Mucosa of stomach (tissue), 1 donor: ENCODE measurements at regions not wholly inside any gene's neighbourhood (a gene's known extent, or its start where the extent isn't known, plus 50 kb on each side); places are given as distances from the start of the nearest gene placed in this dataset.

Experiments
- H3K27me3 ChIP-seq: one replicate; pipeline ENCODE4 v1.7.0; 2013; ENCODE audit warnings: mild to moderate bottlenecking, low read length; ENCODE audit not compliant: control insufficient read depth, insufficient read depth
- H3K36me3 ChIP-seq: one replicate; pipeline ENCODE4 v1.7.0; 2013; ENCODE audit warnings: low read length; ENCODE audit not compliant: control insufficient read depth, insufficient read depth
- H3K4me1 ChIP-seq: one replicate; pipeline ENCODE4 v1.7.0; 2013; ENCODE audit warnings: mild to moderate bottlenecking, low read length; ENCODE audit not compliant: control insufficient read depth, insufficient read depth
- H3K4me3 ChIP-seq: one replicate; pipeline ENCODE4 v1.7.0; 2013; ENCODE audit warnings: low read length
- H3K9ac ChIP-seq: one replicate; pipeline ENCODE4 v1.7.0; 2013; ENCODE audit warnings: mild to moderate bottlenecking, low read length, moderate library complexity
- H3K9me3 ChIP-seq: one replicate; pipeline ENCODE4 v1.7.0; 2013; ENCODE audit warnings: mild to moderate bottlenecking, low read length, moderate library complexity; ENCODE audit not compliant: control insufficient read depth
- donor health status: Pancreatic carcinoma.

DNA sequence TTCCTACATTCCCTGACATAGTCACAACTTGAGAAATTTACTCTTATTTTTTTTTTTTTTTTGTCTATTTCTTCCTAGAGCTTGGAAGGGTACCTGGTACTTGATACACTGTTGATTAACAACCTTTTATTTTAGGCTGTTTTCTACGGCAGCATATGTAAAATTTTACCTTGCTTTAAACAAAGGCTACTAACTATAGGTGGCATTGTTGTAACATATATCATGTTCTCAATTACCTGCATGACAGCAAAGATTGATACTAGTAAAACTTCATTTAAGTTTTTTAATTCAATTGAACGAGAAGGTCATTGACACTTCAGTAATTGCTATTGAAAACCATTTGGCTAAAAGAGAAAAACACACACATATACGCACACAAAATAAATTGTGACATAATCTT lies 238.3 kb upstream of the ESRRG start:
- H3K27me3 ChIP-seq: no peaks in the 10 kb centered on the region
- H3K9ac ChIP-seq: no peak overlapping the region
- no peaks in the 10 kb centered on the region for H3K36me3 ChIP-seq
- H3K4me3 ChIP-seq: no peak overlapping the region
- H3K9me3 ChIP-seq: no peaks in the 10 kb centered on the region
- H3K4me1 ChIP-seq: no peaks in the 10 kb centered on the region

- Histone ChIP-seq H3K36me3 (no peaks in the 10 kb centered on the region), H3K4me1 (no peaks in the 10 kb centered on the region), H3K4me3 (no peak overlapping the region), H3K27me3 (no peaks in the 10 kb centered on the region), H3K9ac (no peak overlapping the region), H3K9me3 (no peaks in the 10 kb centered on the region)
These were observed 237.5 kb upstream of the ESRRG start for GRCh38 chr1:216960716-216961115.

GRCh38 chr1:216958569-216958968 lies 235.3 kb upstream of the ESRRG start:
- H3K9me3 ChIP-seq: no peaks in the 10 kb centered on the region
- H3K36me3 ChIP-seq: no peaks in the 10 kb centered on the region
- no peaks in the 10 kb centered on the region for H3K4me1 ChIP-seq
- no peaks in the 10 kb centered on the region for H3K27me3 ChIP-seq
- H3K9ac ChIP-seq: no peak overlapping the region
- H3K4me3 ChIP-seq: no peak overlapping the region

DNA sequence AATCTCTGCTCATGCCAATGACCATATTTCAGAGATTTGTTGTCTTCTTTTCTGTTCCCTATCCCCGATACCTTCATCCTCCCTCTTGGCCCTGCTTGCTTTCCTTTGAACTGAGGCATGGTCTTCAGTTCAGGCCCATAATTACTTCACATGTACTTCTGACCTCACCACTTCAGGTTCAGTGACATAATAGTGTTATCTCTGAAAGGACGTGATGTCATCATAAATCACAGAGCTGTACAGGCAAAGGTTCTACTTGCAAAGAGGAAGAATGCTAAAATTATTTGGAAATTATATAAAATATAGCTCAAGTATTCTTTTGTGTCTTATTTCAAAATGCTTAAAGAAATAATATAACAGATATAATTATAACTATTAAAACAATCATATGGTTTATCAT lies 230.3 kb upstream of the ESRRG start:
- Histone ChIP-seq H3K36me3 (no peaks in the 10 kb centered on the region), H3K27me3 (no peaks in the 10 kb centered on the region), H3K4me3 (no peak overlapping the region), H3K9ac (no peak overlapping the region), H3K4me1 (no peaks in the 10 kb centered on the region), H3K9me3 (no peaks in the 10 kb centered on the region)

GRCh38 chr1:216952864-216953263 lies 229.6 kb upstream of the ESRRG start:
- H3K36me3 ChIP-seq: no peaks in the 10 kb centered on the region
- H3K9ac ChIP-seq: no peak overlapping the region
- no peak overlapping the region for H3K4me3 ChIP-seq
- no peaks in the 10 kb centered on the region for H3K27me3 ChIP-seq
- no peaks in the 10 kb centered on the region for H3K9me3 ChIP-seq
- no peaks in the 10 kb centered on the region for H3K4me1 ChIP-seq

GRCh38 chr1:216945538-216946080 lies 222.4 kb upstream of the ESRRG start:
- no peaks in the 10 kb centered on the region for H3K4me1 ChIP-seq
- H3K9me3 ChIP-seq: no peaks in the 10 kb centered on the region
- H3K36me3 ChIP-seq: no peaks in the 10 kb centered on the region
- no peaks in the 10 kb centered on the region for H3K27me3 ChIP-seq
- H3K9ac ChIP-seq: no peak overlapping the region
- H3K4me3 ChIP-seq: no peak overlapping the region

- Histone ChIP-seq H3K36me3 (no peaks in the 10 kb centered on the region), H3K4me3 (no peak overlapping the region), H3K9ac (no peak overlapping the region), H3K4me1 (no peaks in the 10 kb centered on the region), H3K9me3 (no peaks in the 10 kb centered on the region), H3K27me3 (no peaks in the 10 kb centered on the region)
These were observed 221.8 kb upstream of the ESRRG start for GRCh38 chr1:216944864-216945510.

GRCh38 chr1:216937491-216937890 lies 214.3 kb upstream of the ESRRG start:
- Histone ChIP-seq H3K9me3 (no peaks in the 10 kb centered on the region), H3K36me3 (no peaks in the 10 kb centered on the region), H3K27me3 (no peaks in the 10 kb centered on the region), H3K9ac (no peak overlapping the region), H3K4me3 (no peak overlapping the region), H3K4me1 (no peaks in the 10 kb centered on the region)

DNA sequence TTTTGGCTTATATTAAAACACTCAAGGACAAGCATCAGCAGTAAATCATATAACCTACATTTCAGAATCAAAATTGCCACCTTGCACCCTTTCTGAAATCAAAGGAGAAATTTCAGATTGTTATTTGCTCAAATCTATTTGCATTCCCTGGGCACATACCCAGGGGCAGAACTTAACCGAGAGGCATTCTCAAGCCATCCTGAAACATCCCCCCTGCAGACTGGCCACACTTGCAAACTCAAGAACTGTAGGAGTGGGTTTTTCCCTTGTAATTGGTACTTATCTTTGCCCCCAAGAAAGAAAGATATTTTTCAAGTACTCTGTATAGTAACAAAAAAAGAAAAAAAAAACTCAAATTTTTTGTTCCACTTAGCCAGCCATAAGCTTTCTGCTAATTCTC lies 213.6 kb upstream of the ESRRG start:
- Histone ChIP-seq H3K36me3 (no peaks in the 10 kb centered on the region), H3K27me3 (no peaks in the 10 kb centered on the region)

DNA sequence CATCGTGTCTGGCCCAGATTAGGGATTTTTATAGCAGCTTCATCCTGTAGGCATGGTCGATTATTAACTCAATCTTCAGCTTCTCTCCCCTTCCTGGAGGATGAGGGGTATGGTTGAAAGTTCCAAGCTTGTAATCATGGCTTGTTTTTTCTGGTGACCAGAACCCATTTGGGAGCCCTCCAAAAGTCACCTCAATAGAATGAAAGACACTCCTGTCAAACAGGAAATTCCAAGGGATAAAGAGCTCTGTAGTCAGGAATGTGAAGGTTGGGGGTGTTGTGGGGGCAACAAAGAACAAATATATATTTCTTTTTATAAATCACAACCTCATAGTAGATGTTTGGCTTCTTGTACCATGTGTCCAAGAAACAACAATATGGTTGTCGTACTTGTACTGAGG lies 212.7 kb upstream of the ESRRG start:
- Histone ChIP-seq H3K4me3 (no peak overlapping the region), H3K36me3 (no peaks in the 10 kb centered on the region), H3K4me1 (no peaks in the 10 kb centered on the region), H3K9me3 (no peaks in the 10 kb centered on the region), H3K9ac (no peak overlapping the region), H3K27me3 (no peaks in the 10 kb centered on the region)

More for the DNA sequence above, 213.6 kb upstream of the ESRRG start:
- H3K9me3 ChIP-seq: no peaks in the 10 kb centered on the region
- no peak overlapping the region for H3K4me3 ChIP-seq
- no peaks in the 10 kb centered on the region for H3K4me1 ChIP-seq
- H3K9ac ChIP-seq: no peak overlapping the region

GRCh38 chr1:216932424-216932823 lies 209.2 kb upstream of the ESRRG start:
- Histone ChIP-seq H3K36me3 (no peaks in the 10 kb centered on the region), H3K27me3 (no peaks in the 10 kb centered on the region), H3K4me3 (no peak overlapping the region), H3K4me1 (no peaks in the 10 kb centered on the region), H3K9me3 (no peaks in the 10 kb centered on the region), H3K9ac (no peak overlapping the region)

DNA sequence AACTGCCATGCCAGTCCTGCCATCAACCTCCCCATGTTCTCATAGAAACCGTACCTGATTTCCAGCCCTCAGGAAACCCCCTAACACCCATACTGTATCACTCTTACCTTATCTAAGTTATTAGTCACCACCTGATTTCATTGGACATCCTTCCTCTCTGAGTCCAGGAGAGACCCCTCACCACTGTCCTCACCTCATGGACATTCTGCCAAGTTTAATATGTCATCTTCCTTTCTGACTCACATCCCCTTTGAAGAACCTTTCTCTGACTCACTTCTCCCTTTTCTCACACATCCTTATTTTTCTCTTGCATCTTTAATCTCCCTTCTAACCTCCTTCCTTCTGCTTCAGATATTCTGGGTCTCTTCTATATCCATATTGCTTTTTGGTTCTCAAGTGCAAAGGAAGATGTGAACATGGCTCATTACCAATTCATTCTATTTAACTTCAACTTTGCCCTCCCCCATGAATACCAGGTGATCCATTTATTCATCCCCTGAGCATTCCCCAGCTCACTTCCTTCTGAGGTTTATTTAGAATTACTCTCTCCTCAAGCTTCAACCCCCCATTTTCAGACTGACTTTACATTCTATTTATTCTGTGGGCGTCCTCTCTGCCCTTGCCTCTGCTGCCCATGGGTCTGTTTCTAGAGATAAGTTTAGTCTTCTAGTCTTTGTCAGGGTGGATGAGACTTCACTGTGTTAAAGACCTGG lies 206.8 kb upstream of the ESRRG start:
- Histone ChIP-seq H3K4me3 (no peak overlapping the region), H3K4me1 (no peaks in the 10 kb centered on the region), H3K9ac (no peak overlapping the region), H3K36me3 (no peaks in the 10 kb centered on the region), H3K27me3 (no peaks in the 10 kb centered on the region), H3K9me3 (no peaks in the 10 kb centered on the region)
